ENCODE measurements at regions not wholly inside any gene's neighbourhood (a gene's known extent, or its start where the extent isn't known, plus 50 kb on each side); places are given as distances from the start of the nearest gene placed in this dataset.

DNA sequence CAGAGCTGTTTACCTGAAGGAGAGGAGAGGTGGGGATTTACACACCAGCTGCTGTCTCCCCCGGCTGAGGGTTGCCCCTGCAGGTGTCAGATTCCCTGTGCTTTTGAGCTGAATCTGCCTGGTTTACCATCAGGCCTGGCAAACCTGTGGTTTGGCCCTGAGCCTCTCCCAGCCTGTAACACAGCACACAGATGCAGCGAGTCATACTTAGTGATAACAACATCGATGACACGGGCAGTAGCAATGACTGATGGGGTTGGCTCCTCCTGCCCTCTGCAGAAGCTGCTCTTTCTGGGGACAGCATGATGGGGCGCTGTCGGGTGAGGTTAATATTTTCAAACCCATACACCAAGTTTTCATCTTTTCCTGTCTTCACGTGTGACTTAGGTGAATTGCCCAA, 380.0 kb upstream of the B3GAT1 start:
- H4K5ac ChIP-seq (ENCODE audit: insufficient read length, low read depth, low read length): no peak overlapping the region
- H3K9me3 ChIP-seq (ENCODE audit: insufficient read depth in 2 of 2, low read depth in 1 of 2, low read length in 1 of 2): no peaks in the 10 kb centered on the region
- H3K4me2 ChIP-seq (ENCODE audit: insufficient read depth in 1 of 2, low read depth in 2 of 2, low read length in 2 of 2): no peak overlapping the region
- H4K91ac ChIP-seq (replicated peaks; ENCODE audit: insufficient read length, low read length): no peak overlapping the region
- H2BK15ac ChIP-seq (ENCODE audit: low read length): no peak overlapping the region
- no peak overlapping the region for H2BK20ac ChIP-seq (ENCODE audit: low read length)
- TF ChIP-seq CTBP2 (IDR thresholded peaks at IDR 0.05; ENCODE audit: borderline replicate concordance, insufficient read depth, insufficient read length, low read length) (no peak), ZNF274 (IDR thresholded peaks at IDR 0.05; ENCODE audit: borderline replicate concordance, extremely low read depth, low read length) (no peak), JUND (IDR thresholded peaks at IDR 0.05; ENCODE audit: low read length) (no peak)
- H3K18ac ChIP-seq (ENCODE audit: extremely low read depth, low read length): no peak overlapping the region
- H3K79me2 ChIP-seq (ENCODE audit: control insufficient read depth in 1 of 2, insufficient read depth in 2 of 2, low read length in 2 of 2): no peaks in the 10 kb centered on the region
- H2AK5ac ChIP-seq (ENCODE audit: low read depth, low read length): no peak overlapping the region
- H3K4ac ChIP-seq (replicated peaks; ENCODE audit: insufficient read length, low read depth, low read length): no peak overlapping the region
- DNase-seq (ENCODE audit: low read depth in 1 of 2, low spot score in 2 of 2): no peak
- H3K27ac ChIP-seq (ENCODE audit: low read depth, low read length): no peak overlapping the region
- H3K56ac ChIP-seq (replicated peaks; ENCODE audit: insufficient read length, low read depth, low read length): no peak overlapping the region
- H3K4me3 ChIP-seq (ENCODE audit: extremely low read depth in 1 of 4, insufficient read depth in 2 of 4, low read depth in 3 of 4, low read length in 4 of 4): no peak overlapping the region
- no peak overlapping the region for H2BK120ac ChIP-seq (replicated peaks; ENCODE audit: low read depth, low read length)
- no peaks in the 10 kb centered on the region for H3K79me1 ChIP-seq (ENCODE audit: low read depth, low read length)
- H3K23me2 ChIP-seq (ENCODE audit: low read depth, low read length): peaks cover 1% of the 10 kb centered on the region; the same call in 1 of the 2 replicates
- H3K27me3 ChIP-seq (replicated peaks in 1 of 4; ENCODE audit: control insufficient read depth in 3 of 4, extremely low read depth in 1 of 4, insufficient read depth in 3 of 4, low read length in 3 of 4): no peaks in the 10 kb centered on the region; a peak in 3 of 7 replicates
- no peak overlapping the region for H3K14ac ChIP-seq (ENCODE audit: insufficient read length)
- no peaks in the 10 kb centered on the region for H3K36me3 ChIP-seq (ENCODE audit: control insufficient read depth in 2 of 4, insufficient read depth in 4 of 4, low read length in 3 of 4)
- H2BK12ac ChIP-seq (ENCODE audit: low read depth, low read length): no peak overlapping the region
- WGBS, 2 experiments (ENCODE audit: extremely low coverage in 1 of 2, insufficient coverage in 1 of 2, insufficient read length in 1 of 2, insufficient replicate concordance in 2 of 2, low coverage in 1 of 2, low lambda C conversion rate in 2 of 2, missing lambda C conversion rate in 1 of 2): 91% methylated on average over 7 of the region's 7 CpGs; no CpG with 5 or more reads in 1 of the 2 experiments
- no peaks in the 10 kb centered on the region; a peak in 1 of 7 replicates for H3K4me1 ChIP-seq (replicated peaks in 1 of 4; ENCODE audit: control insufficient read depth in 3 of 4, insufficient read depth in 4 of 4, low read length in 3 of 4)
- no peak overlapping the region for H3K9ac ChIP-seq (replicated peaks in 1 of 4; ENCODE audit: extremely low read depth in 1 of 4, low read depth in 3 of 4, low read length in 3 of 4)
- POLR2A ChIA-PET (ENCODE audit: partially characterized antibody): no interaction called here
- H4K20me1 ChIP-seq (replicated peaks in 1 of 2; ENCODE audit: control insufficient read depth in 1 of 2, insufficient read depth in 2 of 2, low read length in 2 of 2): no peaks in the 10 kb centered on the region
- no peak for FAIRE-seq
- H3K23ac ChIP-seq (ENCODE audit: insufficient read length): no peak overlapping the region
- CTCF ChIA-PET (ENCODE audit: partially characterized antibody): interaction anchor here (0.6 to 1.6 kb wide), 3 partner anchors 8 to 271 kb away, joined by 3 to 5 read pairs (median 3); no protein-coding TSS in a partner anchor
- no peak overlapping the region for H2AFZ ChIP-seq (ENCODE audit: low read length)
- no peak overlapping the region for H4K8ac ChIP-seq (ENCODE audit: extremely low read depth, insufficient read depth, low read length)
- H2BK5ac ChIP-seq (ENCODE audit: low read depth, low read length): no peak overlapping the region
